Smooth muscle cell (in vitro differentiated cells): ENCODE measurements at regions not wholly inside any gene's neighbourhood (a gene's known extent, or its start where the extent isn't known, plus 50 kb on each side); places are given as distances from the start of the nearest gene placed in this dataset.

Experiments used
- DNase-seq: peaks from one replicate; lab custom pipeline; 2025; ENCODE audit not compliant: unreplicated experiment; lab: John Stamatoyannopoulos, UW
- H2AFZ ChIP-seq: fragments of 200-600 bp; sonication (generic); 2 replicates; pipeline ENCODE4 v1.6.0; 2016; ENCODE audit warnings: antibody characterized with exemption, low read depth, mild to moderate bottlenecking
- H3F3A ChIP-seq: fragments of 200-600 bp; sonication (generic); 2 replicates; pipeline ENCODE4 v1.6.0; 2017; ENCODE audit warnings: antibody characterized with exemption, low read depth
- H3K27ac ChIP-seq: fragments of 200-600 bp; sonication (generic); 2 replicates; pipeline ENCODE4 v1.5.1; 2016; ENCODE audit warnings: low read depth, mild to moderate bottlenecking
- H3K27me3 ChIP-seq: fragments of 200-600 bp; sonication (generic); 2 replicates; pipeline ENCODE4 v1.6.1; 2016; ENCODE audit warnings: low read depth, mild to moderate bottlenecking
- H3K36me3 ChIP-seq: fragments of 200-600 bp; sonication (generic); 2 replicates; pipeline ENCODE4 v1.5.1; 2016; ENCODE audit warnings: low read depth
- H3K4me1 ChIP-seq: fragments of 200-600 bp; sonication (generic); 2 replicates; pipeline ENCODE4 v1.5.1; 2016; ENCODE audit warnings: low read depth
- H3K4me2 ChIP-seq: fragments of 200-600 bp; sonication (generic); 2 replicates; pipeline ENCODE4 v1.6.0; 2016; ENCODE audit warnings: mild to moderate bottlenecking
- H3K4me3 ChIP-seq: fragments of 200-600 bp; sonication (generic); 2 replicates; pipeline ENCODE4 v1.5.1; 2016; ENCODE audit warnings: mild to moderate bottlenecking
- H3K79me2 ChIP-seq: fragments of 200-600 bp; sonication (generic); 2 replicates; pipeline ENCODE4 v1.6.0; 2016; ENCODE audit warnings: low read depth, mild to moderate bottlenecking
- H3K9ac ChIP-seq: fragments of 200-600 bp; sonication (generic); 2 replicates; pipeline ENCODE4 v1.6.0; 2016; ENCODE audit warnings: low read depth
- H3K9me3 ChIP-seq: fragments of 200-600 bp; sonication (generic); replicated peaks from 2 replicates; pipeline ENCODE4 v1.5.1; 2016; ENCODE audit warnings: low read depth
- H4K20me1 ChIP-seq: fragments of 200-600 bp; sonication (generic); 2 replicates; pipeline ENCODE4 v1.6.0; 2016; ENCODE audit warnings: low read depth
- WGBS: methylation state at CpG from one replicate; pipeline ENCODE4 v1.1.7; 2016; ENCODE audit warnings: low lambda C conversion rate; 5-methylcytosine and 5-hydroxymethylcytosine counted together
- TF ChIP-seq, protein P1 (sequence below): fragments of 200-600 bp; sonication (generic); IDR thresholded peaks from 2 replicates; pipeline ENCODE4 v1.5.1; 2017; ENCODE audit warnings: borderline replicate concordance, mild to moderate bottlenecking, antibody characterized with exemption; ENCODE audit not compliant: insufficient read depth, poor library complexity, severe bottlenecking

GRCh38 chr2:113828049-113828742 is 61.7 kb upstream of the ACTR3 start:
- TF ChIP-seq, protein P1, sequence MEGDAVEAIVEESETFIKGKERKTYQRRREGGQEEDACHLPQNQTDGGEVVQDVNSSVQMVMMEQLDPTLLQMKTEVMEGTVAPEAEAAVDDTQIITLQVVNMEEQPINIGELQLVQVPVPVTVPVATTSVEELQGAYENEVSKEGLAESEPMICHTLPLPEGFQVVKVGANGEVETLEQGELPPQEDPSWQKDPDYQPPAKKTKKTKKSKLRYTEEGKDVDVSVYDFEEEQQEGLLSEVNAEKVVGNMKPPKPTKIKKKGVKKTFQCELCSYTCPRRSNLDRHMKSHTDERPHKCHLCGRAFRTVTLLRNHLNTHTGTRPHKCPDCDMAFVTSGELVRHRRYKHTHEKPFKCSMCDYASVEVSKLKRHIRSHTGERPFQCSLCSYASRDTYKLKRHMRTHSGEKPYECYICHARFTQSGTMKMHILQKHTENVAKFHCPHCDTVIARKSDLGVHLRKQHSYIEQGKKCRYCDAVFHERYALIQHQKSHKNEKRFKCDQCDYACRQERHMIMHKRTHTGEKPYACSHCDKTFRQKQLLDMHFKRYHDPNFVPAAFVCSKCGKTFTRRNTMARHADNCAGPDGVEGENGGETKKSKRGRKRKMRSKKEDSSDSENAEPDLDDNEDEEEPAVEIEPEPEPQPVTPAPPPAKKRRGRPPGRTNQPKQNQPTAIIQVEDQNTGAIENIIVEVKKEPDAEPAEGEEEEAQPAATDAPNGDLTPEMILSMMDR, result no peak
- H3K36me3 ChIP-seq, result no peaks in the 10 kb centered on the region
- no peak overlapping the region for H3K4me3 ChIP-seq
- no peak overlapping the region for H3K27ac ChIP-seq
- H3K4me2 ChIP-seq, result no peak overlapping the region
- H2AFZ ChIP-seq, result no peak overlapping the region
- WGBS, result 97% methylated on average over 2 of the region's 2 CpGs
- no peak for DNase-seq
- no peaks in the 10 kb centered on the region for H3K79me2 ChIP-seq
- H3F3A ChIP-seq, result no peaks in the 10 kb centered on the region
- H3K4me1 ChIP-seq, result peaks cover 3% of the 10 kb centered on the region
- no peaks in the 10 kb centered on the region for H3K27me3 ChIP-seq
- no peak overlapping the region for H3K9ac ChIP-seq
- H3K9me3 ChIP-seq, result no peaks in the 10 kb centered on the region
- no peaks in the 10 kb centered on the region for H4K20me1 ChIP-seq

DNA sequence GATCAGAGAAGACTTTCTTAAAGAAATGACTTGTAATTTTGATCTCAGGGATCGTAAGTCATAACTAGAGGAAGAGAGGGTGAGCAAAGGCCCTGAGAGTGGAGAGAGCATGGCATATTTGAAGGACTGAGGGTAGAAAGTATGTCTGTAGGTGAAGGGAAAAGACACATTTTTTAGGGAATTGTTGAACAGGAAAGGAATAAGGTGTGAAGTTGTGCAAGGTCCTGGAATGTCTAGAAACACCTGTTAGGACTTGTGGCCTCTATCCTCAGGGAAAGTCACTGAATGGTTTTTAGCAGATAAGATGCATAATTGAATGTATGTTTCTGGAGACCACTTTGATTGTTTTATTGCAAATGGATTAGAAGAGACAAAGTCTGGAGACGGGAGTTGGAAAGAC is 62.5 kb upstream of the ACTR3 start:
- no peaks in the 10 kb centered on the region for H3K9me3 ChIP-seq
- no peak for DNase-seq
- H3K9ac ChIP-seq, result no peak overlapping the region
- no peaks in the 10 kb centered on the region for H3K36me3 ChIP-seq
- H4K20me1 ChIP-seq, result no peaks in the 10 kb centered on the region
- no peak overlapping the region for H3K4me3 ChIP-seq
- no peak overlapping the region for H3K27ac ChIP-seq
- no peaks in the 10 kb centered on the region for H3K79me2 ChIP-seq
- H3K4me1 ChIP-seq, result peaks cover 3% of the 10 kb centered on the region
- TF ChIP-seq, protein P1, result no peak
- H3K27me3 ChIP-seq, result no peaks in the 10 kb centered on the region
- H3F3A ChIP-seq, result no peaks in the 10 kb centered on the region
- H2AFZ ChIP-seq, result no peak overlapping the region
- 92% methylated on average over 2 of the region's 2 CpGs for WGBS
- no peak overlapping the region for H3K4me2 ChIP-seq

GRCh38 chr2:113826346-113827285 is 63.3 kb upstream of the ACTR3 start:
- H3K9me3 ChIP-seq, result no peaks in the 10 kb centered on the region
- no peak overlapping the region for H3K4me3 ChIP-seq
- TF ChIP-seq, protein P1, result no peak
- H2AFZ ChIP-seq, result no peak overlapping the region
- WGBS, result 46% methylated on average over 4 of the region's 4 CpGs
- H3K4me2 ChIP-seq, result no peak overlapping the region
- H3K27ac ChIP-seq, result no peak overlapping the region
- no peaks in the 10 kb centered on the region for H3K79me2 ChIP-seq
- H3F3A ChIP-seq, result no peaks in the 10 kb centered on the region
- no peak overlapping the region for H3K9ac ChIP-seq
- peaks cover 3% of the 10 kb centered on the region for H3K4me1 ChIP-seq
- no peak for DNase-seq
- no peaks in the 10 kb centered on the region for H3K36me3 ChIP-seq
- H4K20me1 ChIP-seq, result no peaks in the 10 kb centered on the region
- no peaks in the 10 kb centered on the region for H3K27me3 ChIP-seq
